Thoracic aorta (tissue), 2 donors: ENCODE measurements at regions not wholly inside any gene's neighbourhood (a gene's known extent, or its start where the extent isn't known, plus 50 kb on each side); places are given as distances from the start of the nearest gene placed in this dataset.

Experiments
- ATAC-seq: fragments of 150-250 bp; one replicate; pipeline ENCODE4 v1.8.0; 2017; ENCODE audit warnings: low read depth; ENCODE audit not compliant: insufficient number of reproducible peaks, low FRiP score
- DNase-seq: peaks from one replicate; pipeline ENCODE4 v3.0.0-alpha.2; 2020; ENCODE audit warnings: low spot score
- H3K27ac ChIP-seq, 2 donors: fragments of 200-600 bp; sonication (generic); 1 replicate in 1 of 2; 2 replicates in 1 of 2; pipeline ENCODE4 v1.5.1; 2016; ENCODE audit warnings: mild to moderate bottlenecking in 2 of 2, moderate library complexity in 2 of 2
- H3K27me3 ChIP-seq: fragments of 200-600 bp; sonication (generic); replicated peaks from 2 replicates; pipeline ENCODE4 v1.6.0; 2016; ENCODE audit warnings: mild to moderate bottlenecking; ENCODE audit not compliant: insufficient read depth
- H3K36me3 ChIP-seq: fragments of 200-600 bp; sonication (generic); one replicate; pipeline ENCODE4 v1.5.1; 2016
- H3K4me1 ChIP-seq, 2 donors: fragments of 200-600 bp; sonication (generic); 1 replicate in 1 of 2; 2 replicates in 1 of 2; pipeline versions ENCODE4 v1.5.1 to v1.6.0; 2016; ENCODE audit warnings: low read depth in 2 of 2, mild to moderate bottlenecking in 1 of 2; ENCODE audit not compliant: control insufficient read depth in 1 of 2
- H3K4me3 ChIP-seq: fragments of 200-600 bp; sonication (generic); 2 replicates; pipeline ENCODE4 v1.5.1; 2016; ENCODE audit warnings: mild to moderate bottlenecking
- H3K9me3 ChIP-seq: fragments of 200-600 bp; sonication (generic); 2 replicates; pipeline ENCODE4 v1.5.1; 2016
- TF ChIP-seq, protein P1 (sequence below): fragments of 200-600 bp; sonication (generic); IDR thresholded peaks from one replicate; pipeline ENCODE4 v1.5.1; 2019; ENCODE audit warnings: antibody characterized with exemption

GRCh38 chr18:29057703-29058102 is 880.8 kb upstream of the CDH2 start:
- no peaks in the 10 kb centered on the region for H3K9me3 ChIP-seq
- ATAC-seq (no peak), DNase-seq (no peak)
- no peak overlapping the region for H3K4me3 ChIP-seq
- H3K27me3 ChIP-seq = no peaks in the 10 kb centered on the region
- TF ChIP-seq, protein P1, sequence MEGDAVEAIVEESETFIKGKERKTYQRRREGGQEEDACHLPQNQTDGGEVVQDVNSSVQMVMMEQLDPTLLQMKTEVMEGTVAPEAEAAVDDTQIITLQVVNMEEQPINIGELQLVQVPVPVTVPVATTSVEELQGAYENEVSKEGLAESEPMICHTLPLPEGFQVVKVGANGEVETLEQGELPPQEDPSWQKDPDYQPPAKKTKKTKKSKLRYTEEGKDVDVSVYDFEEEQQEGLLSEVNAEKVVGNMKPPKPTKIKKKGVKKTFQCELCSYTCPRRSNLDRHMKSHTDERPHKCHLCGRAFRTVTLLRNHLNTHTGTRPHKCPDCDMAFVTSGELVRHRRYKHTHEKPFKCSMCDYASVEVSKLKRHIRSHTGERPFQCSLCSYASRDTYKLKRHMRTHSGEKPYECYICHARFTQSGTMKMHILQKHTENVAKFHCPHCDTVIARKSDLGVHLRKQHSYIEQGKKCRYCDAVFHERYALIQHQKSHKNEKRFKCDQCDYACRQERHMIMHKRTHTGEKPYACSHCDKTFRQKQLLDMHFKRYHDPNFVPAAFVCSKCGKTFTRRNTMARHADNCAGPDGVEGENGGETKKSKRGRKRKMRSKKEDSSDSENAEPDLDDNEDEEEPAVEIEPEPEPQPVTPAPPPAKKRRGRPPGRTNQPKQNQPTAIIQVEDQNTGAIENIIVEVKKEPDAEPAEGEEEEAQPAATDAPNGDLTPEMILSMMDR = no peak
- no peaks in the 10 kb centered on the region for H3K36me3 ChIP-seq
- no peaks in the 10 kb centered on the region for H3K4me1 ChIP-seq
- no peak overlapping the region for H3K27ac ChIP-seq

DNA sequence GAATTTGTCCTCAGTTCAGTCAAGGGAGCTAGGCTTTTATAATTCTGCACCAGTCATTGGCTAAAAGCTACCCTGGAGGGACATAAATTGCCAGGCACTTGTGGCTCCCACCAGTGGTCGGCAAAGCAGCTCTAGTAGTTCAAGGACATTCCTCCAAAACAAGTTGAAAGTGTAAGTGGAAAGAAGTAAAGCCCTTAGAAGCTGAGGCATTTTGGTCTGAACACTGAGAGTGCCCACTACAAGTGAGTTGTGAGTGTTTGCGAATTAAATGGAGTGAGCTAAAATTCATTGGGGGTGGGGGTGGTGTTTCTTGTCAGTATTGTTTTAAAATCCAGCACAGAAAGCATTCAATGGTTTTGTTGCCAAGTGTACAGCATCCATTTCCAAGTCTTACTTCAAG is 879.9 kb upstream of the CDH2 start:
- Histone ChIP-seq H3K9me3 (no peaks in the 10 kb centered on the region), H3K4me1 (no peaks in the 10 kb centered on the region), H3K4me3 (no peak overlapping the region), H3K36me3 (no peaks in the 10 kb centered on the region), H3K27me3 (no peaks in the 10 kb centered on the region), H3K27ac (no peak overlapping the region)
- DNase-seq (no peak), ATAC-seq (no peak)
- TF ChIP-seq, protein P1 = no peak

- Histone ChIP-seq H3K36me3 (no peaks in the 10 kb centered on the region), H3K4me1 (no peaks in the 10 kb centered on the region), H3K27ac (no peak overlapping the region), H3K9me3 (no peaks in the 10 kb centered on the region), H3K27me3 (no peaks in the 10 kb centered on the region), H3K4me3 (no peak overlapping the region)
- DNase-seq (no peak), ATAC-seq (no peak)
- TF ChIP-seq, protein P1 = no peak
Observed at GRCh38 chr18:29041976-29042375, 865.0 kb upstream of the CDH2 start.

DNA sequence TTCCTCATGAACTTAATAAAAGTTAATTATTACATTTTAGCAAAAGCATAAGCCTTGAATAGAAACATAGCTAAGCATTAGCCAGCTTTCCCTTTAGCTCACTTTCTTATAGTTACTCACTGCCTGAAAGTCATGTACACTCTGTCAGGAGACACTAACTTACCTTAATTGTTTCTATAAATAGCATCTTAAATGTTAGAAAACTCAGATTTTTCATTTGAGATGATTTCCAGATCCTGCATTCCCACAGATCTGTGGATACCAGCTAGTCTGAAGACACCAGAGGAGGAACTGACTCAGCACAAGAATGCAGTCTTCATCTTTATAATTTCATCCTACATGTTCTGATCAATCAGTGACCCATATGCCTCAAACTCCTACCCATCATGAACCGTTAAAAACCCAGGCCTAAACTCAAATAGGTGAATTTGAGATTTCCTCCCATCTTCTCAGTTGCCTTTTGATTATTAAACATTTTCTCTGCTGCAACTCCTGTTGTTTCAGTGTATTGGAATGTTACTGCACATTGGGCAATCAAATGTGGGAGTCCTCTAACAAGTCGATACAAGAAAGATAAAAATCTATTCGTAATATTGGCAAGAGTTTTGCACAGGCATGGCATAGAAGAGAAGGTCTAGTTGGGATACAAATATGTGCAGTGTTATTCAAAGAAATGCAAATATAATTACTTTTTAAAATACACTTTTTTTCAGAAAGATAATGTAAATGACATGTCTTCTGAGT is 857.4 kb upstream of the CDH2 start:
- TF ChIP-seq, protein P1 = no peak
- H3K9me3 ChIP-seq = no peaks in the 10 kb centered on the region
- no peaks in the 10 kb centered on the region for H3K4me1 ChIP-seq
- no peak for ATAC-seq
- H3K27ac ChIP-seq = no peak overlapping the region
- no peak overlapping the region for H3K4me3 ChIP-seq
- H3K36me3 ChIP-seq = no peaks in the 10 kb centered on the region
- DNase-seq = no peak
- no peaks in the 10 kb centered on the region for H3K27me3 ChIP-seq

- no peak for ATAC-seq
- H3K4me1 ChIP-seq = no peaks in the 10 kb centered on the region
- no peaks in the 10 kb centered on the region for H3K27me3 ChIP-seq
- TF ChIP-seq, protein P1 = no peak
- no peak overlapping the region for H3K4me3 ChIP-seq
- no peak for DNase-seq
- no peaks in the 10 kb centered on the region for H3K9me3 ChIP-seq
- H3K36me3 ChIP-seq = no peaks in the 10 kb centered on the region
- no peak overlapping the region for H3K27ac ChIP-seq
Observed at GRCh38 chr18:29028560-29028959, 851.6 kb upstream of the CDH2 start.
